HCT116 (cell line): ENCODE measurements at regions not wholly inside any gene's neighbourhood (a gene's known extent, or its start where the extent isn't known, plus 50 kb on each side); places are given as distances from the start of the nearest gene placed in this dataset.

Experiments
- EGR1 ChIP-seq: IDR thresholded peaks from 2 replicates; pipeline ENCODE4 v1.6.1; 2012; ENCODE audit warnings: low read depth
- TF ChIP-seq, protein P1 (sequence below), 3 experiments: fragments of 200-600 bp in 1 of 3; sonication (generic) in 1 of 3; IDR thresholded peaks in 2 of 3; conservative IDR thresholded peaks in 1 of 3; 2 replicates each; pipeline ENCODE4 v1.5.1; 2012 to 2017; ENCODE audit warnings: low read depth in 2 of 3, low read length in 2 of 3, antibody characterized with exemption in 1 of 3, borderline replicate concordance in 1 of 3, control low read depth in 1 of 3, mild to moderate bottlenecking in 1 of 3, mixed read lengths in 1 of 3, mixed run types in 1 of 3, moderate library complexity in 1 of 3; ENCODE audit not compliant: insufficient read depth in 1 of 3

- TF ChIP-seq, protein P1, sequence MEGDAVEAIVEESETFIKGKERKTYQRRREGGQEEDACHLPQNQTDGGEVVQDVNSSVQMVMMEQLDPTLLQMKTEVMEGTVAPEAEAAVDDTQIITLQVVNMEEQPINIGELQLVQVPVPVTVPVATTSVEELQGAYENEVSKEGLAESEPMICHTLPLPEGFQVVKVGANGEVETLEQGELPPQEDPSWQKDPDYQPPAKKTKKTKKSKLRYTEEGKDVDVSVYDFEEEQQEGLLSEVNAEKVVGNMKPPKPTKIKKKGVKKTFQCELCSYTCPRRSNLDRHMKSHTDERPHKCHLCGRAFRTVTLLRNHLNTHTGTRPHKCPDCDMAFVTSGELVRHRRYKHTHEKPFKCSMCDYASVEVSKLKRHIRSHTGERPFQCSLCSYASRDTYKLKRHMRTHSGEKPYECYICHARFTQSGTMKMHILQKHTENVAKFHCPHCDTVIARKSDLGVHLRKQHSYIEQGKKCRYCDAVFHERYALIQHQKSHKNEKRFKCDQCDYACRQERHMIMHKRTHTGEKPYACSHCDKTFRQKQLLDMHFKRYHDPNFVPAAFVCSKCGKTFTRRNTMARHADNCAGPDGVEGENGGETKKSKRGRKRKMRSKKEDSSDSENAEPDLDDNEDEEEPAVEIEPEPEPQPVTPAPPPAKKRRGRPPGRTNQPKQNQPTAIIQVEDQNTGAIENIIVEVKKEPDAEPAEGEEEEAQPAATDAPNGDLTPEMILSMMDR (IDR thresholded peaks at IDR 0.05 in 2 of 3, conservative IDR thresholded peaks at IDR 0.05 in 1 of 3; ENCODE audit: borderline replicate concordance in 1 of 3, insufficient read depth in 1 of 3, low read depth in 2 of 3, low read length in 2 of 3), result no peak
- TF ChIP-seq EGR1, result no peak
Measured at GRCh38 chr2:191782351-191782750, 64.5 kb downstream of the CAVIN2 start.
